GM23338 (cell line): ENCODE measurements at regions not wholly inside any gene's neighbourhood (a gene's known extent, or its start where the extent isn't known, plus 50 kb on each side); places are given as distances from the start of the nearest gene placed in this dataset.

ENCODE experiments used
- ATAC-seq: fragments of 200-7000 bp; cut with Tn5 transposase; 3 replicates; pipeline ENCODE4 v1.9.1; 2020
- DNase-seq: peaks from one replicate; pipeline ENCODE4 v3.0.0-alpha.2; 2015; ENCODE audit warnings: low spot score
- H2AFZ ChIP-seq: fragments of 200-600 bp; sonication (generic); 2 replicates; pipeline ENCODE4 v1.8.0; 2016; ENCODE audit warnings: antibody characterized with exemption, mild to moderate bottlenecking, moderate library complexity
- H3F3A ChIP-seq: fragments of 200-600 bp; sonication (generic); replicated peaks from 2 replicates; pipeline ENCODE4 v1.8.0; 2017; ENCODE audit warnings: antibody characterized with exemption, mixed run types, low read depth
- H3K27ac ChIP-seq: fragments of 200-600 bp; sonication (generic); 2 replicates; pipeline ENCODE4 v1.6.1; 2016; ENCODE audit warnings: low read depth
- H3K27me3 ChIP-seq: fragments of 200-600 bp; sonication (generic); 2 replicates; pipeline ENCODE4 v1.8.0; 2016; ENCODE audit warnings: mild to moderate bottlenecking, mixed run types, moderate library complexity; ENCODE audit not compliant: insufficient read depth
- H3K36me3 ChIP-seq: fragments of 200-600 bp; sonication (generic); 2 replicates; pipeline ENCODE4 v1.8.0; 2016; ENCODE audit warnings: mild to moderate bottlenecking; ENCODE audit not compliant: insufficient read depth
- H3K4me1 ChIP-seq: fragments of 200-600 bp; sonication (generic); 2 replicates; pipeline ENCODE4 v1.8.0; 2016; ENCODE audit warnings: mild to moderate bottlenecking, moderate library complexity; ENCODE audit not compliant: insufficient read depth
- H3K4me2 ChIP-seq: fragments of 200-600 bp; sonication (generic); 2 replicates; pipeline ENCODE4 v1.7.1; 2017; ENCODE audit warnings: mixed run types
- H3K4me3 ChIP-seq: fragments of 200-600 bp; sonication (generic); 2 replicates; pipeline ENCODE4 v1.6.1; 2016; ENCODE audit warnings: mixed run types
- H3K79me2 ChIP-seq: fragments of 200-600 bp; sonication (generic); replicated peaks from 2 replicates; pipeline ENCODE4 v1.8.0; 2017; ENCODE audit warnings: mild to moderate bottlenecking; ENCODE audit not compliant: insufficient read depth
- H3K9me2 ChIP-seq: fragments of 200-600 bp; sonication (generic); 2 replicates; pipeline ENCODE4 v1.8.0; 2017; ENCODE audit not compliant: insufficient read depth
- H4K20me1 ChIP-seq: fragments of 200-600 bp; sonication (generic); replicated peaks from 2 replicates; pipeline ENCODE4 v1.8.0; 2017; ENCODE audit warnings: mild to moderate bottlenecking; ENCODE audit not compliant: insufficient read depth
- H3K27ac Mint-ChIP-seq: 2 replicates; pipeline ENCODE4 v1.8.0; 2020; ENCODE audit warnings: inconsistent platforms, mild to moderate bottlenecking, moderate library complexity, mixed read lengths
- H3K27me3 Mint-ChIP-seq: 3 replicates; pipeline ENCODE4 v1.8.0; 2022; ENCODE audit warnings: low read depth, mild to moderate bottlenecking, moderate library complexity, mixed read lengths, inconsistent platforms; ENCODE audit not compliant: insufficient read depth, poor library complexity
- H3K36me3 Mint-ChIP-seq: 3 replicates; pipeline ENCODE4 v1.8.0; 2021; ENCODE audit warnings: low read depth, mild to moderate bottlenecking, inconsistent platforms, moderate library complexity, mixed read lengths
- H3K4me1 Mint-ChIP-seq: 3 replicates; pipeline ENCODE4 v1.8.0; 2020; ENCODE audit warnings: mild to moderate bottlenecking, inconsistent platforms, mixed read lengths
- H3K4me3 Mint-ChIP-seq: 3 replicates; pipeline ENCODE4 v1.8.0; 2021; ENCODE audit warnings: moderate library complexity, mild to moderate bottlenecking, inconsistent platforms, mixed read lengths
- H3K9me3 Mint-ChIP-seq: 3 replicates; pipeline ENCODE4 v1.8.0; 2020; ENCODE audit warnings: moderate library complexity, mild to moderate bottlenecking, inconsistent platforms, mixed read lengths
- CREB1 ChIP-seq: fragments of 250-450 bp; sonication (Bioruptor Pico); IDR thresholded peaks from 2 replicates; pipeline ENCODE4 v1.5.0; 2020; ENCODE audit warnings: low read depth, mild to moderate bottlenecking, moderate library complexity
- EZH2phosphoT487 ChIP-seq: fragments of 200-600 bp; sonication (generic); IDR thresholded peaks from one replicate; pipeline ENCODE4 v1.8.1; 2018; ENCODE audit warnings: antibody characterized with exemption; ENCODE audit not compliant: unreplicated experiment
- JUNB ChIP-seq: IDR thresholded peaks from one replicate; pipeline ENCODE4 v1.6.1; 2016; ENCODE audit warnings: antibody characterized with exemption; ENCODE audit not compliant: unreplicated experiment
- STAT1 ChIP-seq: IDR thresholded peaks from one replicate; pipeline ENCODE4 v1.6.1; 2016; ENCODE audit warnings: antibody characterized with exemption; ENCODE audit not compliant: unreplicated experiment
- ZNF114 ChIP-seq: fragments of 250-450 bp; sonication (Bioruptor Pico); IDR thresholded peaks from 2 replicates; pipeline ENCODE4 v1.5.0; 2020; ENCODE audit warnings: mild to moderate bottlenecking, moderate library complexity
- ZNF331 ChIP-seq: fragments of 250-450 bp; sonication (Bioruptor Pico); IDR thresholded peaks from 2 replicates; pipeline ENCODE4 v1.5.0; 2020; ENCODE audit warnings: low read depth, mild to moderate bottlenecking, moderate library complexity
- TF ChIP-seq, protein P1 (sequence below): IDR thresholded peaks from 2 replicates; pipeline ENCODE4 v1.6.1; 2016; ENCODE audit warnings: antibody characterized with exemption
- TF ChIP-seq, protein P2 (sequence below), 2 experiments: fragments of 200-600 bp in 1 of 2; sonication (generic) in 1 of 2; conservative IDR thresholded peaks; 2 replicates each; pipeline versions ENCODE4 v1.5.1 to v1.6.1; 2016 to 2017; ENCODE audit warnings: antibody characterized with exemption in 2 of 2, low read depth in 2 of 2, mild to moderate bottlenecking in 2 of 2, moderate library complexity in 1 of 2
- TF ChIP-seq, protein P3 (sequence below): fragments of 250-450 bp; sonication (Bioruptor Pico); IDR thresholded peaks from 2 replicates; pipeline ENCODE4 v1.5.0; 2020; ENCODE audit warnings: mild to moderate bottlenecking, moderate library complexity

DNA sequence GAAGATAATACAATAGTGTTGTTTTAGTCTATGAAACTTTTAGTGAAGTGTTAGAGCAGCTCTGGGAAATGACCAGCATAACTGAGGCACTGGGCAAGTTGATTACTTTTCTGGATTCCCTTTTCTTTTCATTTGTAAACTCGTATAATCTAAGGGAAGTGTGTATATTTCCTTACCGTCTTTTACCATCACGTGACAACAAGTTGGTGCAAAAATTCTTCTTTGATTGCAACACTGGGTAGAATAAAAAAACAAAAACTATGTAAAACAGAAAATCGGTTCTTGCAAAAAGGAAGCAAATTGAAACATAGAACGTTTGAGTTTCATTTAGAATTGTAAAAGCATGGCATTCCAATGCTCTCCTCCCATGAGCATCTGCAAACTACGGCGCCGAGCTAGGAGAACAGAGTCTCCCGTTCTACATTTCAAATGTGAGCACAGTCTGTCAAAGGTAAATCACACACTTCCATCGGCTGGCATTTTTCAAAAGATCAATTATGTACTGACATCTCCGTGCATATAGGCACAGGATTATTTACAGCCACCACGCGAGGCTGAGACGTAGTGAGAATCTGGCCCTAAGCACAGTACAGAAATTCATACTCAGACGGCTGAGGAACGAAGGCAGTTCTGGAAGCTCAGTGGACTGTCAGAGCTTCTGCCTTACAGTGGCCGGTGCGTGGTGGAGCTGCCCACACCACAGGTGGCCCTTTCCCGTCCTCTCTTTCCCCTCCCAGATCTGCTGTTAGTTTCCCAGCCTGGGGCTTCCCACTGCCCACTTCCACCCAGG, 314.0 kb downstream of the BMP7 start (continued):
- TF ChIP-seq CREB1 (no peak), ZNF331 (no peak)
- TF ChIP-seq, protein P1, sequence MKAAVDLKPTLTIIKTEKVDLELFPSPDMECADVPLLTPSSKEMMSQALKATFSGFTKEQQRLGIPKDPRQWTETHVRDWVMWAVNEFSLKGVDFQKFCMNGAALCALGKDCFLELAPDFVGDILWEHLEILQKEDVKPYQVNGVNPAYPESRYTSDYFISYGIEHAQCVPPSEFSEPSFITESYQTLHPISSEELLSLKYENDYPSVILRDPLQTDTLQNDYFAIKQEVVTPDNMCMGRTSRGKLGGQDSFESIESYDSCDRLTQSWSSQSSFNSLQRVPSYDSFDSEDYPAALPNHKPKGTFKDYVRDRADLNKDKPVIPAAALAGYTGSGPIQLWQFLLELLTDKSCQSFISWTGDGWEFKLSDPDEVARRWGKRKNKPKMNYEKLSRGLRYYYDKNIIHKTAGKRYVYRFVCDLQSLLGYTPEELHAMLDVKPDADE, result no peak
- TF ChIP-seq, protein P2, sequence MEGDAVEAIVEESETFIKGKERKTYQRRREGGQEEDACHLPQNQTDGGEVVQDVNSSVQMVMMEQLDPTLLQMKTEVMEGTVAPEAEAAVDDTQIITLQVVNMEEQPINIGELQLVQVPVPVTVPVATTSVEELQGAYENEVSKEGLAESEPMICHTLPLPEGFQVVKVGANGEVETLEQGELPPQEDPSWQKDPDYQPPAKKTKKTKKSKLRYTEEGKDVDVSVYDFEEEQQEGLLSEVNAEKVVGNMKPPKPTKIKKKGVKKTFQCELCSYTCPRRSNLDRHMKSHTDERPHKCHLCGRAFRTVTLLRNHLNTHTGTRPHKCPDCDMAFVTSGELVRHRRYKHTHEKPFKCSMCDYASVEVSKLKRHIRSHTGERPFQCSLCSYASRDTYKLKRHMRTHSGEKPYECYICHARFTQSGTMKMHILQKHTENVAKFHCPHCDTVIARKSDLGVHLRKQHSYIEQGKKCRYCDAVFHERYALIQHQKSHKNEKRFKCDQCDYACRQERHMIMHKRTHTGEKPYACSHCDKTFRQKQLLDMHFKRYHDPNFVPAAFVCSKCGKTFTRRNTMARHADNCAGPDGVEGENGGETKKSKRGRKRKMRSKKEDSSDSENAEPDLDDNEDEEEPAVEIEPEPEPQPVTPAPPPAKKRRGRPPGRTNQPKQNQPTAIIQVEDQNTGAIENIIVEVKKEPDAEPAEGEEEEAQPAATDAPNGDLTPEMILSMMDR (conservative IDR thresholded peaks at IDR 0.05; ENCODE audit: low read depth in 2 of 2), result no peak

DNA sequence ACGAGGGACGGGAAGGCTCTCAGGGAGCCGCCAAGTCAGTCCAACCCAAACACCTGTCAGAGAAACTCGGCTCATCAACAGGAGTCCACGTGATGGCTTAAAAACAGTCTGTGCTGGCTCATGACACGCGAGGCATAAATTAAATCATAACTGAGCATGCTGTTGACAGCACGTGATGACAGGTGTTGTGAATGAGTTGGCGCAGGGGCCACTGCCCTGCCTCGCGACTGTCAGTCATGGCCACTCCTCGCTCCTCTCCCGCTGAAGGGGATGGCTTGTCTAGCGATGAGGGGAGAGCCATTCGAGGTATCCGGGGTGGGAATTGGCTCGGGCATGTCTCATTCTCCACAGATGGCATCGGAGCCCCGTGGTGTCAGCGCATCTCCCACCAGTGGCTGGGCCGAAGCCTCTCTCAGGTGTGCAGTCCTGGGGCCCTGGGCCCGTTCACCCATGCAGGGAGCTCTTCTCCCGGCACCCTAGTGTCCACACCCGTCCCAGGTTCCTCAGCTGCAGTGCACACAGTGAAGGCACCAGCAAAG, 313.3 kb downstream of the BMP7 start:
- Mint-ChIP-seq H3K4me1 (peaks cover 34% of the 10 kb centered on the region), H3K27me3 (peaks cover 15% of the 10 kb centered on the region)
- no peak for TF ChIP-seq JUNB
- TF ChIP-seq, protein P3, sequence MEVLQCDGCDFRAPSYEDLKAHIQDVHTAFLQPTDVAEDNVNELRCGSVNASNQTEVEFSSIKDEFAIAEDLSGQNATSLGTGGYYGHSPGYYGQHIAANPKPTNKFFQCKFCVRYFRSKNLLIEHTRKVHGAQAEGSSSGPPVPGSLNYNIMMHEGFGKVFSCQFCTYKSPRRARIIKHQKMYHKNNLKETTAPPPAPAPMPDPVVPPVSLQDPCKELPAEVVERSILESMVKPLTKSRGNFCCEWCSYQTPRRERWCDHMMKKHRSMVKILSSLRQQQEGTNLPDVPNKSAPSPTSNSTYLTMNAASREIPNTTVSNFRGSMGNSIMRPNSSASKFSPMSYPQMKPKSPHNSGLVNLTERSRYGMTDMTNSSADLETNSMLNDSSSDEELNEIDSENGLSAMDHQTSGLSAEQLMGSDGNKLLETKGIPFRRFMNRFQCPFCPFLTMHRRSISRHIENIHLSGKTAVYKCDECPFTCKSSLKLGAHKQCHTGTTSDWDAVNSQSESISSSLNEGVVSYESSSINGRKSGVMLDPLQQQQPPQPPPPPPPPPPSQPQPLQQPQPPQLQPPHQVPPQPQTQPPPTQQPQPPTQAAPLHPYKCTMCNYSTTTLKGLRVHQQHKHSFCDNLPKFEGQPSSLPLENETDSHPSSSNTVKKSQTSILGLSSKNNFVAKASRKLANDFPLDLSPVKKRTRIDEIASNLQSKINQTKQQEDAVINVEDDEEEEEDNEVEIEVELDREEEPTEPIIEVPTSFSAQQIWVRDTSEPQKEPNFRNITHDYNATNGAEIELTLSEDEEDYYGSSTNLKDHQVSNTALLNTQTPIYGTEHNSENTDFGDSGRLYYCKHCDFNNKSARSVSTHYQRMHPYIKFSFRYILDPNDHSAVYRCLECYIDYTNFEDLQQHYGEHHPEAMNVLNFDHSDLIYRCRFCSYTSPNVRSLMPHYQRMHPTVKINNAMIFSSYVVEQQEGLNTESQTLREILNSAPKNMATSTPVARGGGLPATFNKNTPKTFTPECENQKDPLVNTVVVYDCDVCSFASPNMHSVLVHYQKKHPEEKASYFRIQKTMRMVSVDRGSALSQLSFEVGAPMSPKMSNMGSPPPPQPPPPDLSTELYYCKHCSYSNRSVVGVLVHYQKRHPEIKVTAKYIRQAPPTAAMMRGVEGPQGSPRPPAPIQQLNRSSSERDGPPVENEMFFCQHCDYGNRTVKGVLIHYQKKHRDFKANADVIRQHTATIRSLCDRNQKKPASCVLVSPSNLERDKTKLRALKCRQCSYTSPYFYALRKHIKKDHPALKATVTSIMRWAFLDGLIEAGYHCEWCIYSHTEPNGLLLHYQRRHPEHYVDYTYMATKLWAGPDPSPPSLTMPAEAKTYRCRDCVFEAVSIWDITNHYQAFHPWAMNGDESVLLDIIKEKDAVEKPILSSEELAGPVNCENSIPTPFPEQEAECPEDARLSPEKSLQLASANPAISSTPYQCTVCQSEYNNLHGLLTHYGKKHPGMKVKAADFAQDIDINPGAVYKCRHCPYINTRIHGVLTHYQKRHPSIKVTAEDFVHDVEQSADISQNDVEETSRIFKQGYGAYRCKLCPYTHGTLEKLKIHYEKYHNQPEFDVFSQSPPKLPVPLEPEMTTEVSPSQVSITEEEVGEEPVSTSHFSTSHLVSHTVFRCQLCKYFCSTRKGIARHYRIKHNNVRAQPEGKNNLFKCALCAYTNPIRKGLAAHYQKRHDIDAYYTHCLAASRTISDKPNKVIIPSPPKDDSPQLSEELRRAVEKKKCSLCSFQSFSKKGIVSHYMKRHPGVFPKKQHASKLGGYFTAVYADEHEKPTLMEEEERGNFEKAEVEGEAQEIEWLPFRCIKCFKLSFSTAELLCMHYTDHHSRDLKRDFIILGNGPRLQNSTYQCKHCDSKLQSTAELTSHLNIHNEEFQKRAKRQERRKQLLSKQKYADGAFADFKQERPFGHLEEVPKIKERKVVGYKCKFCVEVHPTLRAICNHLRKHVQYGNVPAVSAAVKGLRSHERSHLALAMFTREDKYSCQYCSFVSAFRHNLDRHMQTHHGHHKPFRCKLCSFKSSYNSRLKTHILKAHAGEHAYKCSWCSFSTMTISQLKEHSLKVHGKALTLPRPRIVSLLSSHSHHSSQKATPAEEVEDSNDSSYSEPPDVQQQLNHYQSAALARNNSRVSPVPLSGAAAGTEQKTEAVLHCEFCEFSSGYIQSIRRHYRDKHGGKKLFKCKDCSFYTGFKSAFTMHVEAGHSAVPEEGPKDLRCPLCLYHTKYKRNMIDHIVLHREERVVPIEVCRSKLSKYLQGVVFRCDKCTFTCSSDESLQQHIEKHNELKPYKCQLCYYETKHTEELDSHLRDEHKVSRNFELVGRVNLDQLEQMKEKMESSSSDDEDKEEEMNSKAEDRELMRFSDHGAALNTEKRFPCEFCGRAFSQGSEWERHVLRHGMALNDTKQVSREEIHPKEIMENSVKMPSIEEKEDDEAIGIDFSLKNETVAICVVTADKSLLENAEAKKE (CRISPR knock-in tag), result no peak
- no peak for TF ChIP-seq EZH2phosphoT487
- TF ChIP-seq, protein P2 (conservative IDR thresholded peaks at IDR 0.05; ENCODE audit: low read depth in 2 of 2), result no peak
- TF ChIP-seq, protein P1, result no peak
- no peak for TF ChIP-seq CREB1
- no peak for TF ChIP-seq STAT1
- no peak for TF ChIP-seq ZNF114 (CRISPR knock-in tag)
- no peak for TF ChIP-seq ZNF331

More for the DNA sequence above, 313.3 kb downstream of the BMP7 start:
- Histone ChIP-seq H3K4me1 (peaks cover 27% of the 10 kb centered on the region), H3F3A (no peaks in the 10 kb centered on the region), H3K79me2 (no peaks in the 10 kb centered on the region), H3K27ac (no peak overlapping the region), H3K4me2 (no peak overlapping the region), H3K4me3 (no peak overlapping the region), H3K9me2 (no peaks in the 10 kb centered on the region), H3K27me3 (no peaks in the 10 kb centered on the region), H4K20me1 (no peaks in the 10 kb centered on the region), H3K36me3 (no peaks in the 10 kb centered on the region), H2AFZ (0 out of 2 replicates have a peak overlapping the region, but pooled peaks have one; percentile 56)
- Mint-ChIP-seq H3K4me3 (no peak overlapping the region), H3K27ac (no peak overlapping the region), H3K9me3 (no peaks in the 10 kb centered on the region), H3K36me3 (no peaks in the 10 kb centered on the region)
- DNase-seq (no peak), ATAC-seq (no peak)
